Endothelial cell of umbilical vein (primary cell): ENCODE measurements at regions not wholly inside any gene's neighbourhood (a gene's known extent, or its start where the extent isn't known, plus 50 kb on each side); places are given as distances from the start of the nearest gene placed in this dataset.

Experiments used
- BruUV-seq: library from RNA; stranded (reverse); fragments of 400-500 nt; replicated peaks from 2 replicates; lab custom pipeline; 2021; lab: Mats Ljungman, UMichigan
- CTCF ChIA-PET: fragments of 300-600, 350-600 bp; sonication (Branson Sonifier 250); formaldehyde crosslinking; loops from one replicate; lab custom pipeline; 2021; ENCODE audit warnings: antibody characterized with exemption, inconsistent platforms; lab: Charles Lee
- POLR2A ChIA-PET: fragments of 300-600, 350-600 bp; sonication (Branson Sonifier 250); formaldehyde crosslinking; loops from one replicate; lab custom pipeline; 2021; ENCODE audit warnings: antibody characterized with exemption, inconsistent platforms; lab: Charles Lee
- DNase-seq: peaks from one replicate; pipeline ENCODE4 v3.0.0-alpha.2; 2011; ENCODE audit warnings: low read depth, low spot score
- FAIRE-seq: peaks from 2 replicates; lab custom pipeline; 2011; peaks lifted over from hg19 to GRCh38; lab: Jason Lieb, UNC
- H2AFZ ChIP-seq: 2 replicates; pipeline ENCODE4 v1.6.0; 2012; ENCODE audit warnings: low read depth, low read length, control low read depth, inconsistent platforms
- H3K27ac ChIP-seq: 2 replicates; pipeline ENCODE4 v1.5.1; 2011; ENCODE audit warnings: low read depth, mild to moderate bottlenecking, control low read depth, low read length, moderate library complexity; ENCODE audit not compliant: insufficient read depth
- H3K27me3 ChIP-seq, 2 experiments: 2 replicates each; pipeline versions ENCODE4 v1.6.0 to v1.6.1; 2011; ENCODE audit warnings: low read length in 2 of 2, mixed read lengths in 1 of 2; ENCODE audit not compliant: control insufficient read depth in 2 of 2, insufficient read depth in 2 of 2
- H3K36me3 ChIP-seq, 2 experiments: 2 replicates in 1 of 2; 3 replicates in 1 of 2; pipeline ENCODE4 v1.5.1; 2011; ENCODE audit warnings: low read length in 2 of 2, mild to moderate bottlenecking in 1 of 2, moderate library complexity in 1 of 2; ENCODE audit not compliant: control insufficient read depth in 2 of 2, insufficient read depth in 2 of 2; ENCODE audit errors: extremely low read depth in 1 of 2
- H3K4me1 ChIP-seq: 3 replicates; pipeline ENCODE4 v1.5.1; 2011; ENCODE audit warnings: mild to moderate bottlenecking, low read length; ENCODE audit not compliant: control insufficient read depth, insufficient read depth; ENCODE audit errors: extremely low read depth
- H3K4me2 ChIP-seq: 2 replicates; pipeline ENCODE4 v1.6.1; 2011; ENCODE audit warnings: low read length, control low read depth, mixed read lengths; ENCODE audit not compliant: insufficient read depth
- H3K4me3 ChIP-seq, 3 experiments: fragments of 200-600 bp in 1 of 3; sonication (generic), shearing (Covaris generic) in 1 of 3; replicated peaks in 1 of 3; 2 replicates each; pipeline ENCODE4 v1.5.1; 2011 to 2016; ENCODE audit warnings: control low read depth in 3 of 3, low read length in 3 of 3, mild to moderate bottlenecking in 2 of 3, inconsistent platforms in 1 of 3, low read depth in 1 of 3, moderate library complexity in 1 of 3; ENCODE audit not compliant: insufficient read depth in 1 of 3
- H3K79me2 ChIP-seq: 2 replicates; pipeline ENCODE4 v1.6.0; 2012; ENCODE audit warnings: low read length, inconsistent platforms; ENCODE audit not compliant: control insufficient read depth, insufficient read depth
- H3K9ac ChIP-seq: replicated peaks from 2 replicates; pipeline ENCODE3; 2011; ENCODE audit warnings: low read length, control low read depth; ENCODE audit not compliant: insufficient read depth; ENCODE audit errors: extremely low read depth
- H3K9me1 ChIP-seq: replicated peaks from 3 replicates; pipeline ENCODE4 v1.6.0; 2011; ENCODE audit warnings: mild to moderate bottlenecking, low read length; ENCODE audit not compliant: control insufficient read depth, insufficient read depth; ENCODE audit errors: extremely low read depth
- H3K9me3 ChIP-seq: replicated peaks from 2 replicates; pipeline ENCODE4 v1.5.1; 2012; ENCODE audit warnings: low read length, inconsistent platforms; ENCODE audit not compliant: control insufficient read depth, insufficient read depth
- H4K20me1 ChIP-seq: replicated peaks from 2 replicates; pipeline ENCODE3; 2011; ENCODE audit warnings: mild to moderate bottlenecking, low read length; ENCODE audit not compliant: control insufficient read depth, insufficient read depth; ENCODE audit errors: extremely low read depth
- CTCF ChIP-seq, 2 donors: IDR thresholded peaks; 1 replicate in 1 of 2; 2 replicates in 1 of 2; pipeline ENCODE4 v1.5.1; 2011; ENCODE audit warnings: low read length in 2 of 2, mild to moderate bottlenecking in 2 of 2, moderate library complexity in 2 of 2, control low read depth in 1 of 2, inconsistent platforms in 1 of 2, low read depth in 1 of 2; ENCODE audit not compliant: insufficient read depth in 1 of 2; ENCODE audit errors: extremely low read depth in 1 of 2
- EZH2 ChIP-seq: IDR thresholded peaks from 2 replicates; pipeline ENCODE4 v1.6.1; 2012; ENCODE audit warnings: borderline replicate concordance, low read depth, mild to moderate bottlenecking, moderate library complexity, low read length, inconsistent platforms; ENCODE audit not compliant: severe bottlenecking
- FOS ChIP-seq: IDR thresholded peaks from 2 replicates; pipeline ENCODE4 v1.6.1; 2011; ENCODE audit warnings: mild to moderate bottlenecking, low read length, moderate library complexity, borderline replicate concordance; ENCODE audit not compliant: insufficient read depth
- GATA2 ChIP-seq: IDR thresholded peaks from 2 replicates; pipeline ENCODE4 v1.7.0; 2011; ENCODE audit warnings: low read depth, mild to moderate bottlenecking, moderate library complexity, mixed read lengths, low read length; ENCODE audit not compliant: insufficient read length, insufficient read depth
- JUN ChIP-seq: IDR thresholded peaks from 2 replicates; pipeline ENCODE4 v1.6.1; 2011; ENCODE audit warnings: borderline replicate concordance, low read depth; ENCODE audit not compliant: insufficient read length, insufficient read depth
- MAX ChIP-seq: IDR thresholded peaks from 2 replicates; pipeline ENCODE4 v1.6.1; 2011; ENCODE audit not compliant: insufficient read depth, insufficient read length
- MYC ChIP-seq: IDR thresholded peaks from one replicate; pipeline ENCODE4 v1.6.1; 2011; ENCODE audit warnings: mild to moderate bottlenecking, low read depth, low read length
- POLR2A ChIP-seq: IDR thresholded peaks from 2 replicates; pipeline ENCODE4 v1.6.1; 2012; ENCODE audit warnings: low read depth, mild to moderate bottlenecking, control low read depth, low read length
- POLR2AphosphoS5 ChIP-seq: IDR thresholded peaks from 2 replicates; pipeline ENCODE4 v1.6.1; 2012; ENCODE audit warnings: low read depth, mild to moderate bottlenecking, control low read depth, low read length, moderate library complexity; ENCODE audit not compliant: insufficient read depth
- dilution Hi-C: fragments of 300-500 bp; cut with MboI; formaldehyde crosslinking; loops from one replicate; pipeline ENCODE4 v1.15.0; 2019; ENCODE audit warnings: low sequenced_read_pairs; ENCODE audit not compliant: extremely low pct_ligation_motif_present
- intact Hi-C: fragments of 100-400 bp; cut with micrococcal nuclease; formaldehyde crosslinking; loops from one replicate; pipeline ENCODE4 v1.10.0; 2022

- H4K20me1 ChIP-seq: no peaks in the 10 kb centered on the region
Observed at GRCh38 chr13:84290386-84290785, 408.1 kb upstream of the SLITRK1 start.

More at GRCh38 chr13:84290386-84290785, 408.1 kb upstream of the SLITRK1 start:
- H3K4me1 ChIP-seq: no peaks in the 10 kb centered on the region
- H3K27me3 ChIP-seq: no peaks in the 10 kb centered on the region
- BruUV-seq: no TSS peak
- no peak overlapping the region for H3K4me3 ChIP-seq
- dilution Hi-C loops: no loop called here
- CTCF ChIA-PET: no interaction called here
- no peaks in the 10 kb centered on the region for H3K36me3 ChIP-seq
- no peak overlapping the region for H3K9ac ChIP-seq
- H3K27ac ChIP-seq: no peak overlapping the region
- H3K79me2 ChIP-seq: no peaks in the 10 kb centered on the region
- H2AFZ ChIP-seq: no peak overlapping the region
- POLR2A ChIA-PET: no interaction called here
- H3K4me2 ChIP-seq: no peak overlapping the region
- H3K9me1 ChIP-seq: no peaks in the 10 kb centered on the region
- H3K9me3 ChIP-seq: peaks cover 5% of the 10 kb centered on the region
- DNase-seq (no peak), FAIRE-seq (no peak)
- intact Hi-C loops: no loop called here
- TF ChIP-seq CTCF (IDR thresholded peaks at IDR 0.05; ENCODE audit: extremely low read depth in 1 of 2, insufficient read depth in 1 of 2, low read depth in 1 of 2, low read length in 2 of 2): no peak
- TF ChIP-seq POLR2A: no peak
- no peak for TF ChIP-seq POLR2AphosphoS5
- TF ChIP-seq JUN: no peak
- no peak for TF ChIP-seq GATA2
- TF ChIP-seq FOS: no peak
- TF ChIP-seq MYC: no peak
- TF ChIP-seq MAX: no peak
- no peak for TF ChIP-seq EZH2
